IPS-20b (cell line): ENCODE measurements at regions not wholly inside any gene's neighbourhood (a gene's known extent, or its start where the extent isn't known, plus 50 kb on each side); places are given as distances from the start of the nearest gene placed in this dataset.
A peak's percentile ranks its signal among the peaks of the same experiment; 100 is the strongest.

Source experiments
- H3K27ac ChIP-seq: one replicate; pipeline ENCODE4 v1.5.1; 2013; ENCODE audit warnings: low read length
- H3K27me3 ChIP-seq: 2 replicates; pipeline ENCODE4 v1.6.1; 2013; ENCODE audit warnings: mild to moderate bottlenecking, low read length, inconsistent platforms; ENCODE audit not compliant: insufficient read depth
- H3K36me3 ChIP-seq: 2 replicates; pipeline ENCODE4 v1.6.1; 2013; ENCODE audit warnings: low read depth, mild to moderate bottlenecking, inconsistent platforms, low read length, moderate library complexity; ENCODE audit not compliant: insufficient read depth
- H3K4me1 ChIP-seq: 2 replicates; pipeline ENCODE4 v1.6.1; 2013; ENCODE audit warnings: mild to moderate bottlenecking, control low read depth, inconsistent platforms, low read length, moderate library complexity; ENCODE audit not compliant: insufficient read depth
- H3K4me3 ChIP-seq: 2 replicates; pipeline ENCODE4 v1.5.1; 2013; ENCODE audit warnings: mild to moderate bottlenecking, low read length, inconsistent platforms
- H3K9ac ChIP-seq: 2 replicates; pipeline ENCODE4 v1.6.1; 2013; ENCODE audit warnings: low read depth, mild to moderate bottlenecking, inconsistent platforms, low read length, moderate library complexity
- H3K9me3 ChIP-seq: 2 replicates; pipeline ENCODE4 v1.6.1; 2013; ENCODE audit warnings: mild to moderate bottlenecking, low read depth, low read length, inconsistent platforms; ENCODE audit not compliant: insufficient read depth

- Histone ChIP-seq H3K4me3 (no peak overlapping the region), H3K9ac (no peak overlapping the region), H3K4me1 (no peaks in the 10 kb centered on the region), H3K27ac (no peak overlapping the region), H3K36me3 (no peaks in the 10 kb centered on the region), H3K9me3 (no peaks in the 10 kb centered on the region), H3K27me3 (no peaks in the 10 kb centered on the region)
These were observed 152.8 kb upstream of the MKLN1 start for GRCh38 chr7:131174855-131175254.

- H3K36me3 ChIP-seq, result no peaks in the 10 kb centered on the region
- no peak overlapping the region for H3K9ac ChIP-seq
- peaks cover 4% of the 10 kb centered on the region; the same call in 1 of the 2 replicates for H3K4me1 ChIP-seq
- H3K9me3 ChIP-seq, result no peaks in the 10 kb centered on the region
- H3K27ac ChIP-seq, result no peak overlapping the region
- H3K27me3 ChIP-seq, result no peaks in the 10 kb centered on the region
- no peak overlapping the region for H3K4me3 ChIP-seq
These were observed 145.1 kb upstream of the MKLN1 start for GRCh38 chr7:131182446-131183058.

- Histone ChIP-seq H3K27me3 (no peaks in the 10 kb centered on the region), H3K4me3 (no peak overlapping the region), H3K4me1 (peaks cover 4% of the 10 kb centered on the region; the same call in 1 of the 2 replicates), H3K36me3 (no peaks in the 10 kb centered on the region), H3K27ac (no peak overlapping the region), H3K9ac (no peak overlapping the region), H3K9me3 (no peaks in the 10 kb centered on the region)
These were observed 144.6 kb upstream of the MKLN1 start for GRCh38 chr7:131183072-131183471.

GRCh38 chr7:131183611-131184119, 144.0 kb upstream of the MKLN1 start:
- Histone ChIP-seq H3K27ac (no peak overlapping the region), H3K9me3 (no peaks in the 10 kb centered on the region), H3K9ac (no peak overlapping the region), H3K4me3 (no peak overlapping the region), H3K36me3 (no peaks in the 10 kb centered on the region), H3K27me3 (no peaks in the 10 kb centered on the region), H3K4me1 (peaks cover 6% of the 10 kb centered on the region; the same call in 1 of the 2 replicates)

- Histone ChIP-seq H3K27ac (no peak overlapping the region), H3K9me3 (no peaks in the 10 kb centered on the region), H3K4me1 (peaks cover 27% of the 10 kb centered on the region), H3K4me3 (no peak overlapping the region), H3K9ac (no peak overlapping the region), H3K27me3 (no peaks in the 10 kb centered on the region), H3K36me3 (no peaks in the 10 kb centered on the region)
These were observed 140.9 kb upstream of the MKLN1 start for GRCh38 chr7:131186816-131187215.

GRCh38 chr7:131188367-131189339, 139.0 kb upstream of the MKLN1 start:
- Histone ChIP-seq H3K4me3 (no peak overlapping the region), H3K9ac (no peak overlapping the region), H3K36me3 (no peaks in the 10 kb centered on the region), H3K27ac (no peak overlapping the region), H3K27me3 (no peaks in the 10 kb centered on the region), H3K4me1 (peaks cover 27% of the 10 kb centered on the region), H3K9me3 (no peaks in the 10 kb centered on the region)

- H3K4me1 ChIP-seq, result peaks cover 25% of the 10 kb centered on the region
- H3K27ac ChIP-seq, result no peak overlapping the region
- H3K36me3 ChIP-seq, result no peaks in the 10 kb centered on the region
- no peaks in the 10 kb centered on the region for H3K9me3 ChIP-seq
- H3K9ac ChIP-seq, result no peak overlapping the region
- H3K4me3 ChIP-seq, result peak overlapping the region; percentile 15; the same call in 1 of the 2 replicates
- H3K27me3 ChIP-seq, result no peaks in the 10 kb centered on the region
These were observed 138.2 kb upstream of the MKLN1 start for GRCh38 chr7:131189488-131189887.

GRCh38 chr7:131190146-131190545, 137.5 kb upstream of the MKLN1 start:
- Histone ChIP-seq H3K36me3 (no peaks in the 10 kb centered on the region), H3K27ac (no peak overlapping the region), H3K9me3 (no peaks in the 10 kb centered on the region), H3K4me3 (no peak overlapping the region), H3K4me1 (peaks cover 29% of the 10 kb centered on the region), H3K9ac (peak overlapping the region; percentile 34; the same call in 1 of the 2 replicates), H3K27me3 (no peaks in the 10 kb centered on the region)

GRCh38 chr7:131190581-131190980, 137.1 kb upstream of the MKLN1 start:
- Histone ChIP-seq H3K4me1 (peaks cover 29% of the 10 kb centered on the region), H3K9ac (peak overlapping the region; percentile 34; the same call in 1 of the 2 replicates), H3K27ac (no peak overlapping the region), H3K27me3 (no peaks in the 10 kb centered on the region), H3K9me3 (no peaks in the 10 kb centered on the region), H3K4me3 (no peak overlapping the region; the same call in 1 of the 2 replicates), H3K36me3 (no peaks in the 10 kb centered on the region)

GRCh38 chr7:131194070-131194865, 133.4 kb upstream of the MKLN1 start:
- Histone ChIP-seq H3K27ac (no peak overlapping the region), H3K9me3 (no peaks in the 10 kb centered on the region), H3K9ac (no peak overlapping the region)

GRCh38 chr7:131196803-131197202, 130.9 kb upstream of the MKLN1 start:
- H3K4me1 ChIP-seq, result peaks cover 6% of the 10 kb centered on the region; the same call in 1 of the 2 replicates
- H3K27ac ChIP-seq, result no peak overlapping the region
- no peaks in the 10 kb centered on the region for H3K27me3 ChIP-seq
- no peak overlapping the region for H3K9ac ChIP-seq
- H3K36me3 ChIP-seq, result no peaks in the 10 kb centered on the region
- no peaks in the 10 kb centered on the region for H3K9me3 ChIP-seq
- H3K4me3 ChIP-seq, result no peak overlapping the region

More at GRCh38 chr7:131194070-131194865, 133.4 kb upstream of the MKLN1 start:
- no peak overlapping the region for H3K4me3 ChIP-seq
- no peaks in the 10 kb centered on the region for H3K36me3 ChIP-seq
- peaks cover 25% of the 10 kb centered on the region for H3K4me1 ChIP-seq
- no peaks in the 10 kb centered on the region for H3K27me3 ChIP-seq
